ENCODE measurements at regions not wholly inside any gene's neighbourhood (a gene's known extent, or its start where the extent isn't known, plus 50 kb on each side); places are given as distances from the start of the nearest gene placed in this dataset.

- Histone ChIP-seq H3K9me3 (no peaks in the 10 kb centered on the region), H3K27ac (peak overlapping the region; percentile 36 to 91 (median 64)), H3K27me3 (peaks cover 0 to 8% (median 2%) of the 10 kb centered on the region in 4 donors), H3K36me3 (no peaks in the 10 kb centered on the region), H3K4me3 (peak overlapping the region; percentile 47 to 68 (median 50)), H3K4me1 (peaks cover 4 to 15% (median 6%) of the 10 kb centered on the region in 3 donors)
- intact Hi-C loops (cut with DNase I): no loop called here
- DNase-seq (peak in 1 of 6 donors; percentile 21), FAIRE-seq (no peak), ATAC-seq (no peak)
- no peak for TF ChIP-seq CTCF (IDR thresholded peaks at IDR 0.05)
- 1 to 2% methylated on average over 29 of the region's 29 CpGs for WGBS, 2 donors
Measured at GRCh38 chr13:50080203-50080910, 65.1 kb downstream of the KCNRG start.

- H3K4me3 ChIP-seq: peak overlapping the region; percentile 47 to 68 (median 50)
- DNase-seq (peak; percentile 26 to 89 (median 64)), FAIRE-seq (no peak), ATAC-seq (peak; percentile 13 to 37 (median 26))
- no peak for TF ChIP-seq CTCF (IDR thresholded peaks at IDR 0.05)
- H3K4me1 ChIP-seq: peaks cover 4 to 15% (median 6%) of the 10 kb centered on the region in 3 donors
- intact Hi-C loops (cut with DNase I): no loop called here
- 1% methylated on average over 59 to 67 of the region's 67 CpGs for WGBS, 2 donors
- H3K36me3 ChIP-seq: no peaks in the 10 kb centered on the region
- H3K9me3 ChIP-seq: no peaks in the 10 kb centered on the region
- peaks cover 0 to 8% (median 2%) of the 10 kb centered on the region in 4 donors for H3K27me3 ChIP-seq
- H3K27ac ChIP-seq: peak overlapping the region; percentile 36 to 91 (median 64)
Measured at GRCh38 chr13:50080911-50081678, 65.9 kb downstream of the KCNRG start.

DNA sequence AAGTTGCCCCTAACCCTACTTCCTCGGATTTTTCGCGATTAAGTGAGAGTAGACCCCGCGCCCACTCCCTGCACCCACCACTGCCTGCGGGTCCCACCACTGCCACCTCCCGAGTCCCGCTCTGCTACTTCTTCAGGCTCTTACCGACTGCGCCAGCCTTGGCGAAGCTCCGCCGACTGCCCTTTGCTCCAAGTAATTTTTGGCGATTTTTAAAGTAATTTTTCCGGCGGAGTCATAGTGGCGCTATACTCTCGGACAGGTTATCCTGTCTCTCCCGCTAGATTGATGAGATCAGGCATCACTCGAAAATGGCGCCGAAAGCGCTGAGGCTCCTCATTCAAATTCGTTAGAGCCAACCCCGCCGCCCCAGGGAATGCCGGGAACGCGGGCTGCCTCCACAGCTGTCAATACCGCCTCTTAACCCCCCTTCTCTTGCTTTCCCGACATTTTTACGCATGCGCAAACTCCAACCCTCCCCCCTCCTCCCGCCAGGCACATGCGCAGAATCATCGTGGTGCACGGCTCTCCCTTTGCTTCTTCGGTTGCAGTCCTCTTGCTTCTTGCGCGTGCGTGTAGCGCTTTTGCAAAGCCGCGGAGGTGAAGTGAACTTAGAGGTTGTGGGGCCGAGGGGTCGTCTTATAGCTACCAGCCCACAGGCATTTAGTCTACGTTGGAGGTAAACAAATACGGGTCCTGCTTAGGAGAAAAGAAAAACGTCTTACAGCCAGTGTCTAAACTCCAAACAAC lies 66.6 kb downstream of the KCNRG start:
- Histone ChIP-seq H3K27ac (peak overlapping the region; percentile 61 to 91 (median 74)), H3K9me3 (no peaks in the 10 kb centered on the region), H3K4me3 (peak overlapping the region; percentile 47 to 68 (median 50)), H3K36me3 (no peaks in the 10 kb centered on the region), H3K27me3 (peaks cover 0 to 3% (median 1%) of the 10 kb centered on the region in 4 donors), H3K4me1 (peaks cover 4 to 11% (median 6%) of the 10 kb centered on the region in 3 donors)
- intact Hi-C loops (cut with DNase I): no loop called here
- ATAC-seq (peak; percentile 82 to 92 (median 88)), DNase-seq (peak; percentile 96 to 99 (median 98)), FAIRE-seq (peak; percentile 96)
- WGBS, 2 donors: 0% methylated on average over 49 of the region's 49 CpGs
- no peak for TF ChIP-seq CTCF (IDR thresholded peaks at IDR 0.05)

- Histone ChIP-seq H3K27ac (peak overlapping the region; percentile 61 to 91 (median 74)), H3K9me3 (no peaks in the 10 kb centered on the region), H3K4me3 (peak overlapping the region; percentile 44 to 68 (median 50)), H3K4me1 (peaks cover 4 to 7% (median 6%) of the 10 kb centered on the region in 3 donors), H3K36me3 (no peaks in the 10 kb centered on the region), H3K27me3 (peaks cover 0 to under 1% (median 0%) of the 10 kb centered on the region in 4 donors)
- peak; percentile 81 to 88 (median 86) for ATAC-seq
- DNase-seq: peak; percentile 85 to 92 (median 88)
- WGBS, 2 donors: 0 to 1% methylated on average over 28 of the region's 28 CpGs
- intact Hi-C loops (cut with DNase I): no loop called here
- no peak for FAIRE-seq
- TF ChIP-seq CTCF (IDR thresholded peaks at IDR 0.05): no peak
Measured at GRCh38 chr13:50082426-50083281, 67.4 kb downstream of the KCNRG start.

Measured in pancreas (tissue), 10 donors.